SK-N-MC (cell line): ENCODE measurements at regions not wholly inside any gene's neighbourhood (a gene's known extent, or its start where the extent isn't known, plus 50 kb on each side); places are given as distances from the start of the nearest gene placed in this dataset.

Experiments
- DNase-seq: peaks from one replicate; pipeline ENCODE4 v3.0.0-alpha.2; 2011; ENCODE audit warnings: low read depth, low spot score
- H3K27ac ChIP-seq: fragments of 200-600 bp; sonication (generic); 2 replicates; pipeline ENCODE4 v1.5.1; 2016; ENCODE audit warnings: mixed run types
- H3K36me3 ChIP-seq: fragments of 200-600 bp; sonication (generic); 2 replicates; pipeline ENCODE4 v1.6.1; 2017; ENCODE audit warnings: antibody characterized with exemption, low read length, mixed read lengths; ENCODE audit not compliant: insufficient read depth
- H3K4me3 ChIP-seq: fragments of 200-600 bp; sonication (generic); 2 replicates; pipeline ENCODE4 v1.5.1; 2016
- H3K9ac ChIP-seq: fragments of 200-600 bp; sonication (generic); 2 replicates; pipeline ENCODE4 v1.8.0; 2017; ENCODE audit warnings: mixed run types, mixed read lengths; ENCODE audit not compliant: insufficient read length
- H3K9me3 ChIP-seq: fragments of 200-600 bp; sonication (generic); 2 replicates; pipeline ENCODE4 v1.6.1; 2017; ENCODE audit warnings: low read depth, mild to moderate bottlenecking, antibody characterized with exemption, low read length, moderate library complexity, mixed read lengths
- EZH2 ChIP-seq: fragments of 200-600 bp; sonication (generic); IDR thresholded peaks from one replicate; pipeline ENCODE4 v1.6.1; 2017; ENCODE audit warnings: antibody characterized with exemption
- FOXP2 ChIP-seq: optimal IDR thresholded peaks from 2 replicates; pipeline ENCODE3; 2011; ENCODE audit warnings: mild to moderate bottlenecking, moderate library complexity; ENCODE audit not compliant: insufficient read depth; ENCODE audit errors: extremely low read length, control extremely low read depth
- POLR2AphosphoS5 ChIP-seq: IDR thresholded peaks from 2 replicates; pipeline ENCODE4 v1.6.1; 2012; ENCODE audit warnings: mild to moderate bottlenecking, low read depth, low read length, borderline replicate concordance

- H3K27ac ChIP-seq, result no peak overlapping the region
- H3K4me3 ChIP-seq, result no peak overlapping the region
- no peaks in the 10 kb centered on the region for H3K9me3 ChIP-seq
- no peaks in the 10 kb centered on the region for H3K36me3 ChIP-seq
- DNase-seq, result no peak
- H3K9ac ChIP-seq, result no peak overlapping the region
- TF ChIP-seq FOXP2 (no peak), POLR2AphosphoS5 (no peak), EZH2 (no peak)
Measured at GRCh38 chr14:94938016-94938415, 168.1 kb upstream of the GSC start.

- no peak for TF ChIP-seq EZH2
- Histone ChIP-seq H3K4me3 (peak overlapping the region; percentile 65), H3K9me3 (no peaks in the 10 kb centered on the region), H3K36me3 (no peaks in the 10 kb centered on the region), H3K27ac (peak overlapping the region; percentile 95), H3K9ac (peak overlapping the region; percentile 69)
- DNase-seq, result no peak
Measured at GRCh38 chr14:94936901-94937685, 167.2 kb upstream of the GSC start.

- peak overlapping the region; percentile 69 for H3K9ac ChIP-seq
- DNase-seq, result no peak
- TF ChIP-seq EZH2 (no peak), POLR2AphosphoS5 (peak; percentile 42)
- no peaks in the 10 kb centered on the region for H3K36me3 ChIP-seq
- peak overlapping the region; percentile 65 for H3K4me3 ChIP-seq
- H3K9me3 ChIP-seq, result no peaks in the 10 kb centered on the region
- peak overlapping the region; percentile 95 for H3K27ac ChIP-seq
Measured at GRCh38 chr14:94936401-94936892, 166.5 kb upstream of the GSC start.

- H3K36me3 ChIP-seq, result no peaks in the 10 kb centered on the region
- no peak overlapping the region for H3K9ac ChIP-seq
- TF ChIP-seq EZH2 (no peak), POLR2AphosphoS5 (no peak), FOXP2 (no peak)
- no peak for DNase-seq
- H3K9me3 ChIP-seq, result no peaks in the 10 kb centered on the region
- H3K4me3 ChIP-seq, result no peak overlapping the region
- H3K27ac ChIP-seq, result peak overlapping the region; percentile 95
Measured at GRCh38 chr14:94935706-94936300, 165.9 kb upstream of the GSC start.

GRCh38 chr14:94934276-94934810 is 164.4 kb upstream of the GSC start:
- H3K9me3 ChIP-seq, result no peaks in the 10 kb centered on the region
- no peak for DNase-seq
- peak overlapping the region; percentile 38; the same call in 1 of the 2 replicates for H3K4me3 ChIP-seq
- no peak overlapping the region for H3K9ac ChIP-seq
- no peaks in the 10 kb centered on the region for H3K36me3 ChIP-seq
- no peak for TF ChIP-seq POLR2AphosphoS5
- TF ChIP-seq FOXP2, result no peak
- no peak for TF ChIP-seq EZH2
- H3K27ac ChIP-seq, result peak overlapping the region; percentile 74

- Histone ChIP-seq H3K9ac (no peak overlapping the region), H3K9me3 (no peaks in the 10 kb centered on the region), H3K4me3 (peak overlapping the region; percentile 38; the same call in 1 of the 2 replicates), H3K36me3 (no peaks in the 10 kb centered on the region), H3K27ac (peak overlapping the region; percentile 74)
- no peak for DNase-seq
- TF ChIP-seq EZH2 (no peak), FOXP2 (no peak), POLR2AphosphoS5 (no peak)
Measured at GRCh38 chr14:94933486-94933885, 163.6 kb upstream of the GSC start.

- no peak overlapping the region for H3K9ac ChIP-seq
- H3K4me3 ChIP-seq, result no peak overlapping the region
- TF ChIP-seq FOXP2 (no peak), EZH2 (no peak), POLR2AphosphoS5 (no peak)
- H3K9me3 ChIP-seq, result no peaks in the 10 kb centered on the region
- DNase-seq, result no peak
- H3K27ac ChIP-seq, result no peak overlapping the region
- no peaks in the 10 kb centered on the region for H3K36me3 ChIP-seq
Measured at GRCh38 chr14:94932589-94932988, 162.7 kb upstream of the GSC start.

- no peak for DNase-seq
- TF ChIP-seq EZH2, result no peak
- TF ChIP-seq POLR2AphosphoS5, result no peak
- Histone ChIP-seq H3K9ac (no peak overlapping the region), H3K9me3 (no peaks in the 10 kb centered on the region), H3K27ac (no peak overlapping the region), H3K4me3 (no peak overlapping the region), H3K36me3 (no peaks in the 10 kb centered on the region)
Measured at GRCh38 chr14:94930690-94931089, 160.8 kb upstream of the GSC start.

GRCh38 chr14:94929354-94929753 is 159.4 kb upstream of the GSC start:
- no peak overlapping the region for H3K9ac ChIP-seq
- H3K36me3 ChIP-seq, result no peaks in the 10 kb centered on the region
- H3K27ac ChIP-seq, result no peak overlapping the region
- H3K4me3 ChIP-seq, result no peak overlapping the region
- H3K9me3 ChIP-seq, result no peaks in the 10 kb centered on the region
- TF ChIP-seq EZH2 (no peak), POLR2AphosphoS5 (no peak), FOXP2 (no peak)
- DNase-seq, result no peak
